HG03095 (cell line): ENCODE measurements at regions not wholly inside any gene's neighbourhood (a gene's known extent, or its start where the extent isn't known, plus 50 kb on each side); places are given as distances from the start of the nearest gene placed in this dataset.

Experiments used
- ATAC-seq: cut with Tn5 transposase; IDR thresholded peaks from one replicate; pipeline ENCODE4 v1.9.1; 2021; ENCODE audit warnings: moderate library complexity; ENCODE audit not compliant: unreplicated experiment

DNA sequence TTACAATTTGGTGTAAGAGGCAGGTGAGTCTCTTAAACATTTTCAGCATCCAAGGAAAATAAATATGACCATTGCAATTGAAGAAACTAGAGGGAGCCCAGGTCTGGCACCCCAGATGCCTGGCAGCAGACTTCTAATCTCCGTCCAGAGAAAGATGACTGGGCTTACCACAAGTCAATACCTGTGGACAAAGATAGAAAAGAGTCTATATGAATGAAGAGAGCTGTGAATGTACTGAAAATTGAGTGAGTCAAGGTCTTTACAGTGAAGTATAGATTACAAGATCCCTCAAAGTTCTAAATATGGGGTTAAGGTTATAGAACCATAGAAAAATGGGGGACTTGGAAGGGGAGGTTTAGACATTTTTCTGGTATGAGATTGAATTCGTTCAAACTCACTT is 827.4 kb upstream of the NR2F2 start:
- ATAC-seq = no peak

DNA sequence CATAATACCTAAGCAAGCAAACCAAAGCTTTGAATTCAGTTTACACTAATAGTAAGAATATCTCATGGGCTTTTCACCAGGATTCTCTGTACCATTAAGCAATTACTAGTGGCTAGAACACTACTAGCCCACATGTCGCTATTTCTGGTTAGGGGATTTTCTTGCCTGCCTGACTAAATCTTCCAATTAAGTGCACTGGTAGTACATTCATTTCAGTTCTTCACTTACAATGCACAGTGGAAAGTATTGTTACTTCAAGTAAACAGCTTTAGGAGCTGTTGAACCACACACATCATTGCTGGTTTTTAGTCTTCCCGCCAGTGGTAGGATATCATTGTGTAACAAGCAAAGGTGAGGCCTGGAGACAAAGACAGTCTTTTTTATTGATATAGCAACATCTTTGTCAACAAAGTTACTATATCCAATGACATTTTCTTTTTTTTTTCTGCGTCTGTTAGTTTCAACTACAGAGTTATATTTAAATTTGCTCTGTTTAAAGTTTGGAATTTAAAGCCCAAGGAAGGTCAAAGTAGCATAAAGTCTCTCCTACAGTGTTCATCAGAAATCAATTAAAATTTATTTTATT is 826.8 kb upstream of the NR2F2 start:
- no peak for ATAC-seq

DNA sequence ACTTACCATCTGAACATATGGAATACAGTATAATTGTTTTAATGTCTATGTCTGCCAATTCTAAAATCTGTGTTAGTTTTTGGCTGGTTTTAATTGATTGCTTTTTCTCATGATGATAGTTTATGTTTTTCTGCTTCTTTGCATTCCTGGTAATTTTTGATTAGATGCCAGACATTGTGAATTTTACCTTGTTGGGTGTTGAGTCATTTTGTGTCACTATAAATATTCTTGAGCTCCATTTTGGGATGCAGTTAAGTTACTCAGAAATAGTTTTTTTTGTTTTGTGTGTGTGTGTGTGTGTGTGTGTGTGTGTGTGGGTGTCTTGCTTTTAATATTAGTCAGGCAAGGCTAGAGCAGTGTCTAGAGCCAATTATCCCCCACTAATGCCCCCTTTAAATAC is 818.8 kb upstream of the NR2F2 start:
- ATAC-seq = no peak

DNA sequence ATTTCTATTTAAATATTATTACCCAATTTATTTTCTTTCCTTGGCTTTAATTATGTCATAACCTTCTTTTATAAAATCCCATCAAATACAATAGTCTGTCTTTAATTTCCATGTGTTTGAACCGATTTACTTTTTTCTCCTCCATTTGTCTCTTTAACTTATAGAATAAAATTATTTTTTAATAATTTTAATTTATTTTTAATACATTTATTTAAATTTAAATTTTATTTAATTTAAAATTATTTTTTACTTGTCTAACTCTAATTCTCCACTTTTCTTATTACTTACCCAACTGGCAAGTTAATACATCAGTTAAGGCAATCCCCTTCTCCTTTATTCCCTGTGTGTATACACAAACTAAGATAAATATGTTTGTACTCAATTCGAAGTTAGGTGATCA is 817.6 kb upstream of the NR2F2 start:
- no peak for ATAC-seq

DNA sequence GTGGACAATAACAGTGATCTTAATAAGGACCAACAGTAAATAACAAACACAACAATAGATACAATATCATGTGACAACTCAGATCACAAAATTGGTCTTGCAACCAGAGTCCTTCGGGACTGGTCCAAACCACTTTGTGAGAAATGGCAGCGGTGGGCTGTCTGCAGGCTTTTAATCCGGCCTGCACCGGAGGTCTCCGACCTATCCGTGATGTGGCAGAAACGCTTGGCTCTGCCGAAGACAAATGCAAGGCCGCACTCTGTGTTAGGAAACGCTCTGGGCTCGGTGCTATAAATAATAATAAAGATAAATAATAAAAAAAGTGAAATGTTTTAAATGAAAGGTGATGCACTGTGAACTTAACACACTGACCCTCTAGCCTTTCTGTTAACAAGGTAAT is 810.6 kb upstream of the NR2F2 start:
- no peak for ATAC-seq

DNA sequence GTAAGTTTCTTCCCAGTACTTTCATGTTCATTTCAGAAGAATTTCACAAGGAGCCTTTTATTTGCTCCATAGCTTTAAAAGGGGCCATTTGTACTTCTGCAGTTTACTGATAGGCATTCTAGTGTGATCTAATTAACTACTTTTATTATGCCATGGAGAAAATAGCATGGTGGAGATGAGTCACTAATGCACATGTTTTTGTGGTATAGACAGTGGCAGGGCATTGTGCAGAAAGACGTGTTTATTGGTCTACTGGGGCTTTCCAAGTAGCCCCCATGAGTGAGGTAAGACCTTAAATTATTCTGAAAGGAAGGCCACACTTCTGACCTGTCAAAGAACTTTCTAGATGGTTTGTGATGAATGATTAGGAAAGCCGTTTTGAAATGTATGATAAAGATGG is 810.0 kb upstream of the NR2F2 start:
- no peak for ATAC-seq

DNA sequence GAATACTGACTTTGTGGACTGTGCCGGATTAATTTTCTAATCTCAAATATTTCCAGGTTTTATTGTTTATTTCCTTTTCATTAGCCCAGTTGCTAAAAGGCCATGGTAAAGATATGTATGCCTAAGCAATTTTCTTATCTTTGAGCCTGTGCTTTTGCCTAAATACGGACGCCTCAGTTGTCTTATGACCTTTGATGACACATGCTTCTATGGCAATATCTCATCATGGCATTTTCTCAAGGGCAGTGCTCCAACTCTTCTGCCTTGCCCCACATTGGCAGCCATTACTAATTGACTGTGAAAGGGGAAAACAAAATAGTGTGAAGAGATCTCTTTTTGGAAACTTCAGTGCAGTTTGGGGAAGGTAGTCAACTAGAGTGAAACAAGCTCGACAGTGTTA is 809.6 kb upstream of the NR2F2 start:
- ATAC-seq = no peak

DNA sequence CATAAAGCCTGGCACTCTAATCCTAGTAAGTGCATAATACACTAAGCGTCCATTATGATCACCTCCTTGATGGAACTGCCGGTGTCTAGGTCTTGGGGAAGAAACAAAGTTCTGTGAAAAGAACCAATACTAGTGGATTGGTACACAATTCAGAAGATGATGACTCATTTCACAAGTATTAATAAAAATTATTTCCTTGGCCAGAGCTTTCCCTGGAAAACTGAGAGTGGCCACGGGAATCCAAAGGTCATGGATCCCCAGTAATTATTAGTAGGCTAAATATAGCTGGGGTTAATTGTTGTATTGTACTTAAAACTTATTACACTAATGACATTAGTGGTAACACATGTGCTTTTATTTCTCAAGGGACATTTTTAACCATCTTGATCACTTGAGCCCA is 808.0 kb upstream of the NR2F2 start:
- ATAC-seq = no peak

DNA sequence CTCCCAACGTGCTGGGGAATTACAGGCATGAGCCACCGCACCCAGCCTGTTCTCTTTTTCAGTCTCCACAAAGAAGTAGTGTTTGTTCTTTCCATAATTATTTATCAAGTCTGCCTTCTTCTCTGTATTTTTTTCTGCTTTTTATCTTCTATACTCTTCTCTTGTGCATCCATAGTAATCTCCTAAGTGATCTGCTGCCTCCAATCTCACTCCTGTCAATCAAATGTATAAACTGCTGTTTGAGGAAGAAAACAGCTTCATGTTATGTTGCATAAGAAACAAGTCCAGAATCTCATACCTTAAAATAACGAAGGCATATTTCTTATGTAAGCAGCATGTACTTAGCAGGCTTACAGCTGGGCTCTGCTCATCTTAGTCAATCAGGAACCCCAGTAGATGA is 801.6 kb upstream of the NR2F2 start:
- ATAC-seq = no peak

DNA sequence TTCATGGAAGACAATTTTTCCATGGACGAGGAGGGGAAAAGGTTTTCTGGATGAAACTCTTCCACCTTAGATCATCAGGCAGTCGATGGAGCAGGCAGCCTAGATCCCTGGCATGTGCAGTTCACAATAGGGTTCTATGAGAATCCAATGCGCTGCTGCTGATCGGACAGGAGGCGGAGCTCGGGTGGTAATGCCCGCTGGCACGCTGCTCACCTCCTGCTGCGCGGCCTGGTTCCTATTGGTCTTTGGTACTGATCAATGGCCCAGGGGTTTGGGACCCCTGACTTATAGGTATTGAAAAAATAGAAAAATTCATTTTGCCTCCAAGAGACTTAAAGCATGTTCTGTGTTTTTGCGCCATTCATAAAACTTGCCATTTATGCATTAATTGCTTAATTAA is 793.9 kb upstream of the NR2F2 start:
- ATAC-seq = no peak

DNA sequence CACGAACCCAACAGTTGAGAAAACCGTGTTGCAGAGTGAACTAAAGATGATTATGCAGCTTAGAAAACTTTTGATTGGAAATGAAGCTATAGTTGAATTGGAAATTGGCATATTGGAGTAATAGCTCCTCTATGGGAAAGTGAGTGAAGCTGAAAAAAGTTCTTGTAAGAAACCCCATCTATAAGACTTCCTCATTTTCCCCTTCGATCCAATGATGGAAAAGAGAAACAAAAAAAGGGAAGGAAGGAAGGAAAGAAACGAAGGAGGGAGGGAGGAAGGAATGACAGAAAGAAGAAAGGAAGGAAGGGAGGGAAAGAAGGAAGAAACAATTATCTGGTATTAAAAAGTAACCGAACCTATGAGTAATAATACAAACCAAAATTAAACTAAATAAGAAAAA is 791.8 kb upstream of the NR2F2 start:
- ATAC-seq = no peak

DNA sequence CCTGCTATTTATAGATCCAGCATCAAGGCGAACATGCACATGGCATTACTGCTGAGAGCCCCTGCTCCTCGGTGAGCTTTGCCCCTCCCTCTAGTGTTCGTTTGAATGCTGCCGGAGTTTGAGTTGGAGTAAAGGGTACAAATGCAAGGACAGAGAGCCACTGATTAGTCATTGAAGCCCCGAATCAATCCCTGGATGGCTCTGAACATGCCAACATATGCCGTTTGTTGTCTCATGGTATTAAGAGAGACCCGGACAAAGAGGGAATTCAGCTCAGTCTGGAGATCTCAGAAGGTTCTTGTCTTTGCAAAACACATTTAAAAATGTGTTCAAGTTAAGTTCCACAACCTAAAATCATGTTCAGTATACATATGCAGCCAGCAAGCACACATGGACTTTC is 789.2 kb upstream of the NR2F2 start:
- ATAC-seq = no peak

DNA sequence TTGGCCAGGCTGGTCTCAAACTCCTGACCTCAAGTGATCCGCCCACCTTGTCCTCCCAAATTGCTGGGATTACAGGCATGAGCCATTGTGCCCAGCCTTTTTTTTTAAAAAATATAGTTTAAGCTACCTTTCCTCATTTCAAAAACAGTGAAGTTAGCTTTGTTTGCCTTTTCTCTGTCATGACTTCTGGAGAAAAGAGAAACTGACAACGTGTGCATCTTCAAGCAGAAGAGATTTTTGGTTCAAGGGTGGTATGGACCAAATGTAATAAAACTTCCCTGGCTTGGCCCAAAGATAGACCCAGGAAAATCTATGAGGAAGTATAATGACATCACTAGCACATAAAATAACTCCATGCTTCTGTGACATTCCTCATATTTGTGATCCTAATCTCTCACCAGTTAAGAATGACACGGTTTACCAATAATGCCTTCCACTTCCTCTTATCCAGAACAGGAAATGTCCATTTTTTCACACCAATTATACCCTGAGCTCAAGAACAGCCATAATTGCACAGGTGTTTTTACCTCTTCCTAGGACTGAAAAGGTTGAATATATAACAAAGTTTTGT is 781.2 kb upstream of the NR2F2 start:
- ATAC-seq = no peak

DNA sequence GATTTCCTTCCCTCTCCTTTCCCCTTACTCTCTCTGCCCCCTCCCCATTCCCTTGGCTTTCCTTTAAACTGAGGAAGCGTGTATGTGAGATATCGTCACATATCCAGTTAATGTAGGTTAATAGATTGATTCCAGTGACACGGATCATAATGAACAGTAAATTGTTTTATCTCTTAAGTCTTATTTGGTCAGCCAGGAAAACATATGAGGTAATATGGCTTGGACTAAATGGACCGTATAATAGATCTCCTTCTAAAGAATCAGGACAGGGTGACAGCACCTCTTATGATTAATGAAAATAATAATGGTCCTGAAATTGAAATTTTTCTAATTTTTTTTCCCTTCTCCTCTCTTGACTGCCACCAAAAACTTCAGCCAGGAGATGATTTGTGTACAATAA is 779.8 kb upstream of the NR2F2 start:
- ATAC-seq = no peak

DNA sequence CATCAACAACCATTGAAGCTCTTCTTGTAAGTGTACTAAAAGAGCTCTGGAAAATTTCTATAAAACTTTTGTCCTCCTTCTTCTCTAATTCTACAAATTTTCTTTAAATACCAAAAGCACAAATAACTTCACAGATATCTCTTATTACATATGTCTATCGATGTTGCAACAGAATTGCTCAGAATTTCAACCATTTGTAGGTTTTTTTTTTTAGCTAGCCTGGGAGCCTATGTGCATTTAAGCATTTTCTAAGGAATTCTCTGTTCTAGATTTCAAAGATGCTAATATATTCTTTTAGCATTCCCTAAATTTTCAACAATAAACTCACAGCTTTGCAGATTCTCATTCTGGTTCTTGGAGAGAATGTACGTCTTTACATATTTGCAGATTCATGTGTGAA is 774.3 kb upstream of the NR2F2 start:
- no peak for ATAC-seq

DNA sequence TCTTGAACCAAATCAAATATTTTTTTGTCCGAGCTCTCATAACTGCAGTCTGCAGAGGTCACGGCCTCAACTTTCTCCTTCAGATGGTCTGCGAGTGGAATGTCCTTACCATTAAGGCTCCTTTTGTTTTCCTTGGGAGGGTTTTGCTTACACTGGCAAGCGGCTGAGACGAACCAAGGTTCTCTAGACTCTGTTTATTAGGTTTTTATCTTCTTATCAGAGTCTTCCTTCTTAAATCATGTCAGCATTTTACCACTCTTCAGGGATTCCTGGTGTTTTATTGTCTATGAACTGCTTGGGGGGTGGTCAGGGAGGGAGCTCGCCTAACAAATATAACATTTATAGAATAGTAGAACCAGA is 773.7 kb upstream of the NR2F2 start:
- ATAC-seq = no peak

DNA sequence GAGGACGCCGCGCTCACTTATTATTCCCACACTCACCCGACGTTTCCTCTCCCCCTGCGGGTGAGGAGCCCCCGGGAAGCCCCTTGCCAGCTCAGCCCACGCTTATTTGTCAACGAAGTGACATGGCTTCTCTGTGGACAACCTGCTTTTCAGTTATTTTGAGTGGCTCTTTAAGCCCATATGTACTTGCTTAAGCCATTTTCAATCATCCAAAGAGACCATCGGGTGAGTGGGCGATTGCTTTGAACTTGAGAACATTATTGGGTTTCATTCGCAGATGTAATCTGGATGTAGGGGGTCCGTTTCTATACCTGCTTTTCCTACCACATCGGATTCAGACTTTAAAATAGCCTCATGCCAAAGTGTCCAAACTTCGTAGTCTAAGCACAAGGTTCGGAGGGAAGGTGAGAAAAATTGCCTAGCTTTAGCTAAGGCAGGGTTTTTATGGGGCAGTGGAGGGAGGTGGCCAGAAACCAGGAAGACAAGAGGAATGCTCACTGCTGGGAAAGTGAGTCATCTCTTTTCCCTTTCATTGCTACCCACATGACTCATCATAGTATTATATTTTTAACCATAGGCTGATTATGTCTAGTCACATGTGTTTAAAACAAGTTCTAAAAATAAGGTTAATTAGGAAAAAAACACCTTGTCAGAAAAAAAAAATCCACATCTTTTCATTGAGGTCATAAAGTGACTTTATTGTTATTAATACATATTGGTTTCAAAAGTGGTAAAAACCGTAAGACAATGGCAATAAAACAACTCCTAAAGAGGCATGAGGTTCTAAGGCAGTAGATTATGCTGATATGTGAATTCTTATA is 773.1 kb upstream of the NR2F2 start:
- ATAC-seq = no peak

DNA sequence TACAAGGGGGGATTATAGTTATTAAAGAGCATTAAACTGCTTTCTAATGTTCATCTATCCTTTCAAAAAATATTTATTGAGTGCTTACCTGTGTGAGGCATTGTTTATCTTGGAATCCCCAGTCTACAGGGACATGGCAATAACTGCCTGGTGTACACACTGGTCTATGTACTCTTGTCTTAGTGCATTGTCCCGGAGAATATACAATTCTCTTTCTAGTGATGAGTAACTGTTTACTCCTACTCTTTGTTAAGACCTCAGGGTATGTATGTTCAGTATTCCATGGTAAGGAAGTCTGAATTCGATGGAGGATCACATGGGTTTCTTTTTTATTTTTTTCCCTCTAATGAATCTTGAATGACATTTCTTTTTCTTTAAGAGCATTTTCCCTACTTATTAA is 772.4 kb upstream of the NR2F2 start:
- ATAC-seq = no peak

DNA sequence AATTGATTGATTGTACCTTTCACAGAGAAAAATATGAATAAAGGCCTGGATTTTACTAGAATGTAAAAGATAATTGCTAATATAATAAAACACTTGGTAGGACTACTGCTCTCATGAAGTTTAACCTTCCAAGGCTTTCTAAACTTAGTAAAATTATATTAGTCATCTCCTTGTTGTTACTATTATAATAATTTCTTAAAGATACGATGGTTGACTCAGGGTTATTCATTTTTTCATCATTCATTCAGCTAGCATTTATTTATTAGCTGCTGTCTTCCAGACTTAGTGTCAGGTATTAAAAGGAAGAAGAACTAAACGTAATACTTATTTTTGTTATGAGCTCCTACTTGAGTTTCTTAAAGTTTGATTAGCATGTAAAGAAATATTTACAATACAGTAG is 771.6 kb upstream of the NR2F2 start:
- ATAC-seq = no peak

DNA sequence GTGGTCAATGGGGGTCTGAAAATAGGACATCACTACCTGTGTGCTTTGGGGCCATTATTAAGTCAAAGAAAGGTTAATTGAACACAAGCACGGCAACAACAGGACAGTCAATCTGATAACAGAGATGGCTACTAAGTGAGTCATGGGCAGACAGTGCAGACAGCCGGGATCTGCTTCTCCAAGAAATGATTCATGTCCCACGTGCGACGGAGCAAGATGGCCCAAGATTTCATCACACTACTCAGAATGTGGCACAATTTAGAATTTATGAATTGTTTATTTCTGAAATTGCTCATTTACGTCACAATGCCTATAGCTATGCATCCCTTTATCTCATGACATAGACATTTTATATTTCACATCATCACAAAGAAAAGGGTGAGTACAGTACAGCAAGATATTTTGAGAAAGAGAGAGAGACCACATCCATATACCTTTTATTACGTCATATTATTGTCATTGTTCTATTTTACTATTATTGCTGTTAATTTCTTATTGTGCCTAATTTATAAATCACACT is 770.6 kb upstream of the NR2F2 start:
- ATAC-seq = no peak

DNA sequence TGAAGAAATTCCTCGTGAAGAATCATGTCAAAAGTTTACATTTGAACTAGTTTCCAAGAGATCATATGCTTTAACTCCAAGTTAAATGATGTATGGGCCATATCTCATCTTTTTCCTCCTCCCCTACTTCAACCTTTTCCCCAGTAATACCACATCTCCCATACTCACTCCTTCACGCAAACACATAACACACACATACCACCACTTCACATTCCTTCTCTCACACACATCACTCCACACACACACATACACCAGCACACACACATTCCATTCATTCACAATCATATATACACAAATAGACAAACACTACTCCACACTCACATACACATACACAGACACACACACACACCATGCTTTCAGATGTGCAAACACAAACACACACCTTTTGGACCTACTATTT is 769.0 kb upstream of the NR2F2 start:
- ATAC-seq = no peak

DNA sequence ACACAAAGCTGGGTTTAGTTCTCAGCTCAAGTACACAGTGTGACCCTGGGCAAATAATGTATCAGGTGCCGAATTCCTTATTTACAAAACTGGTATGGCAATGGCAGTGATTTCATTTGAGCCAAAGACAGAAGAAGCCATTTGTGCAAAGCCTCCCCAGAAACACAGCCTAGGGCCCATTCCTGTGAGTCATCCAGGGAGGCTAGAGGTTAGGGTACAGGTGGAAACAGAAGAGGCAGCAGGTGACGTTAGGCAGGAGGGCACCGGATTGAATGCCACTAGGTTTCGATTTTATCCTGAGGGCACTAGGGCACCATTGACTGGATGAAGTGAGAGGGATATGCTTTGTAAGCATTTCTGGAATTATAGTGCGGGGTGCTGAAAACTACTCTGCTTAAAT is 766.9 kb upstream of the NR2F2 start:
- no peak for ATAC-seq
